Stimulated activated CD4-positive, alpha-beta T cell treated with anti-CD3 and anti-CD28 coated beads, TNF-alpha, amount 100 ng/mL, for 48 hours (primary cell): ENCODE measurements at regions not wholly inside any gene's neighbourhood (a gene's known extent, or its start where the extent isn't known, plus 50 kb on each side); places are given as distances from the start of the nearest gene placed in this dataset.
"Not testable (repeated sequence)": the region's sequence is repeated elsewhere in the genome, so short reads cannot be mapped to it uniquely, and the experiment has no call there.

Source experiments
- DNase-seq, 3 donors: peaks; one replicate each; pipeline ENCODE4 v3.0.0-alpha.2; 2020; ENCODE audit warnings: low read depth in 3 of 3

- DNase-seq: no peak
These were observed 462.3 kb upstream of the POT1 start for GRCh38 chr7:125391921-125392320.

DNA sequence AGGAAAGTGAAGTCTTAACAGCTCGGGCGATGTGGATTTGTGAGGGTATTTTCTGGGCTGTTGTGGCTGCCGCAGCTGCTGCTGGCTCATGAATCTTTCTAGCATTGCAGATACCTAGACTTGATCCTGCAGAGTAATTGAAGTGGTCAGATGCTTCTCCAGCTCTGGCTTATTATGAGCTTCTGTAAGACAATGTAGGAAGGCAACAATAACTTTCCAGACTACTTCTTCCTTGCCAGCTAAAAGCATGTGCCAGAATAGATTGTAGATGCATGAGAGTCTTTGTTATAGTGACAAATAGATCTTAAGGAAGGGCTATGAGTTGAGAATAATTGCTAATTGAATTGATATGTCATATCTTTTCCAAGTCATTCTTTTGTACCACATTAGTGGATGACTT is 461.4 kb upstream of the POT1 start:
- DNase-seq: no peak

- no peak for DNase-seq
These were observed 456.6 kb upstream of the POT1 start for GRCh38 chr7:125386211-125386610.

GRCh38 chr7:125383324-125383723 is 453.7 kb upstream of the POT1 start:
- DNase-seq: no peak

- DNase-seq: no peak
These were observed 452.8 kb upstream of the POT1 start for GRCh38 chr7:125382401-125382800.

DNA sequence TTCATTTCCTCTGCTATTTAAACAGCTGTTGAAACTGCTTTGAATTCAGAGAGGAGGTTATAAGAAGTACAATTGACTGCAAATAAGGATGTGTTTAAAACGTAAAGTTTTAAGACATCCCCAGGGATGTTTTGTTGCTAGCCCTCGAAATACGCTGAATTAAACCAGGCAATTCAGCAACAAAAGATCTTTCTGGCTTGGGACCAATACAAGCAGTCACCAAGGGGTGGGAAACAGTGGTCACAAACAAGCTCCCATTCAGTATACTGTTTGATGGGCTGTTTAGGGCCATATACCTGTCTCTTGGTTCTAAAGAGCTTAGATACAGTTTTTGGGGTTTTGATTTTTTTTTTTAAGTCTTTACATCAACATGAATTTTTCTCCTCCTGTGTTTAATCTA is 446.3 kb upstream of the POT1 start:
- DNase-seq: no peak

DNA sequence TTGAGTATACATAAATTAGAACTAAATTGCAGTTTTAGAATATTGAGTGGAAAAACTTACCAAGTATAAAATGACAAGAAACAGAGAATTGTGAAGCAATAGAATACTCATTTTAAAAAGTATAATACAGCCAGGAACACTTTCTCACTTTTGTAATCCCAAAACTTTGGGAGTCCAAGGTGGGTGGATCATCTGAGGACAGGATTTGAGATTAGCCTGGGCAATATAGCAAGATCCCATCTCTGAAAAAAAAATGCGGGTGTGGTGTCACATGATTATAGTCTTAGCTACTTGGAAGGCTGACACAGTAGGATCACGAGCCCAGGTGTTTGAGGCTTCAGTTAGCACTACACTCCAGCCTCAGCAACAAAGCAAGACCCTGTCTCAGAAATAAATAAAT is 440.9 kb upstream of the POT1 start:
- no peak for DNase-seq

DNA sequence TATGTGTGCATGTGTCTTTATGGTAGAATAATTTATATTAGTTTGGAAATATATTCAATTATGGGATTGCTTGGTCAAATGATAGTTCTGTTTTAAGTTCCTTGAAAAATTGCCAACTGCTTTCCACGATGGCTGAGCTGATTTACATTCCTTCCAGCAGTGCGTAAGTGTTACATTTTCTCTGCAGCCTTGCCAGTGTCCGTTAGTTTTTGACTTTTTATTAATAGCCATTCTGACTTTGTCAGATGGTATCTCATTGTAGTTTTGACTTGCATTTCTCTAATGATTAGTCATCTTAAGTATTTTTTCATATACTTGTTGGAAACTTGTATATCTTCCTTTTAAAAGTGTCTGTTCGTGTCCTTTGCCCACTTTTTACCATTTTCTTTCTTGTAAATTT is 434.2 kb upstream of the POT1 start:
- DNase-seq: no peak

GRCh38 chr7:125358551-125359167 is 429.0 kb upstream of the POT1 start:
- no peak for DNase-seq

GRCh38 chr7:125357676-125358455 is 428.2 kb upstream of the POT1 start:
- DNase-seq: no peak

- no peak for DNase-seq
These were observed 426.3 kb upstream of the POT1 start for GRCh38 chr7:125355899-125356298.

DNA sequence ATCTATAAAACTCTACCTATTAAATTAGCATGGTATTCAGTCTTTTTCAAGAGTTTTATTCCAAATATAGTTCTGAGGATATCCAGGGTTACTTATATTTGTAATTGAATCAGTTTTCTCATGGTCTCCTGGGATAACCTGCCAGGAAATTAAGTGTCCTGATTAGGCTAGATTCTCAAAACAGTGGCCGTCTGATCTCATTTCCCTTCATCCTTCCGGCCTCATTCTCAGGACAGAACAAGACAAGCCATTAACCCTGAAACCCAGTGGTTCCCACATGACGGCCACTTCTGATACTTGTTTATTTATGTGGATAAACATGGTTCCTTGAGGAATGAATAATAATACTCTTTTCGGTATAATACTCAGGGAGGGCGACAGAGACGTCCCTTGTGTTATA is 417.6 kb upstream of the POT1 start:
- no peak for DNase-seq

GRCh38 chr7:125338110-125338509 is 408.5 kb upstream of the POT1 start:
- DNase-seq: no peak

- DNase-seq: no peak
These were observed 406.7 kb upstream of the POT1 start for GRCh38 chr7:125336326-125336725.

- no peak for DNase-seq
These were observed 397.1 kb upstream of the POT1 start for GRCh38 chr7:125326666-125327255.

- no peak for DNase-seq
These were observed 386.8 kb upstream of the POT1 start for GRCh38 chr7:125316466-125316865.

DNA sequence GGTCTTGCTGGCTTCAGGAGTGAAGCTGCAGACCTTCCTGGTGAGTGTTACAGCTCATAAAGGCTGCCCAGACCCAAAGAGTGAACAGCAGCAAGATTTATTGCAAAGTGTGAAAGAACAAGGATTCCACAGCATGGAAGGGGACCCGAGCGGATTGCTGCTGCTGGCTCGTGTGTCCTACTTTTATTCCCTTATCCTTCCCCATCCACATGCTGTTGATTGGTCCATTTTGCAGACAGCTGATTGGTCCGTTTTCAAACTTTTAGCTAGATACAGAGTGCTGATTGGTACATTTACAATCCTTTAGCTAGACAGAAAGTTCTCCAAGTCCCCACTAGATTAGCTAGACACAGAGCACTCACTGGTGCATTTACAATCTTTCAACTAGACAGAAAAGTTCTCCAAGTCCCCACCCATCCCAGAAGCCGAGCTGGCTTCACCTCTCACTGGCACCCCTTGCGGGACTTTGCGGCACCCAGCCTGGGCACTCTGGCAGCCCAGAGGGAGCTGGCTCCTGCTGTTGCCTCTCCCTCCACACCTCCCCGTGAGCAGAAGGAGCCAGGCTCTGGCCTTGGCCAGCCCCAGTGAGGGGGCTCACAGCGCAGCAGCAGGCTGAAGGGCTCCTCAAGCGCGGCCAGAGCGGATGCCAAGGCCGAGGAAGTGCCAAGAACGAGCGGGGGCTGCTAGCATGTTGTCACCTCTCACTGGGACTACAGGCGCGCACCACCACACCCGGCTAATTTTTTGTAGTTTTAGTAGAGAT is 369.6 kb upstream of the POT1 start:
- no peak for DNase-seq

DNA sequence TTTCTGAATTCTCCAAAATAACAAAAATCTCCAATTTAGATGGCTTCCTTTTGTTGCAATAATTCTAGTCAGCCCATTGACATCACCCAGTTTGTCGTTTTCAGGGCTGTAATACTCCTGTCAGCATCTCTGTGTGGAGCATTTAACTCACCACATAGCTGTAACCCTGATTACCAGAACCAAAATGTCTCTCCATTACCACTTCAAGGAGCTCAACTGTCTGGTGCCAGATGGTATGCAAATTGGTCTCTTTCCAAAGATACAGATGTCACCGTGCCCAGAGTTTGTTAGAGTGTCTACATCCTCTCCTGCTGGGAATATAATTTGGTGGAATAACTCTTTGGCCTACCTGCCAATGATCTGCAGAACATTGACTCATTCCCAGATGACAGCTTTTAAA is 350.3 kb upstream of the POT1 start:
- no peak for DNase-seq

DNA sequence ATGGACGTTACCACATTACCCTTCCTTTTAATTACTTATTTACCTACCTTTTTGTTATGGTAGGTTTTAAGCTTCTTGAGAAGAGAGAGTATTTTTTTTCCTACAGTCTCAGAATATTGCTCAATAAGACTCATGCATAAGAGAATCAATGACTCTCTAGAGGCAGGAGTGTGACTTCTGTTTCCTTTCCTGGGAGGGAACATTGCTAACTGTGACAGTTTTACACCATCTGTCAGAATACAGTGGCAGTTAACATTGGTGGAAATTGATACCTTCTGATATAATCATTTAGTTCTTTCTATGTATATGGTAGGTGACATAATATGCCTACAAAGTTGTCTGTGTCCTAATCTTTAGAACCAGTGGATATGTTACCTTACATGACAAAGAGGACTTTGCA is 348.7 kb upstream of the POT1 start:
- no peak for DNase-seq

- DNase-seq: not testable (repeated sequence)
These were observed 345.1 kb upstream of the POT1 start for GRCh38 chr7:125274742-125275141.

DNA sequence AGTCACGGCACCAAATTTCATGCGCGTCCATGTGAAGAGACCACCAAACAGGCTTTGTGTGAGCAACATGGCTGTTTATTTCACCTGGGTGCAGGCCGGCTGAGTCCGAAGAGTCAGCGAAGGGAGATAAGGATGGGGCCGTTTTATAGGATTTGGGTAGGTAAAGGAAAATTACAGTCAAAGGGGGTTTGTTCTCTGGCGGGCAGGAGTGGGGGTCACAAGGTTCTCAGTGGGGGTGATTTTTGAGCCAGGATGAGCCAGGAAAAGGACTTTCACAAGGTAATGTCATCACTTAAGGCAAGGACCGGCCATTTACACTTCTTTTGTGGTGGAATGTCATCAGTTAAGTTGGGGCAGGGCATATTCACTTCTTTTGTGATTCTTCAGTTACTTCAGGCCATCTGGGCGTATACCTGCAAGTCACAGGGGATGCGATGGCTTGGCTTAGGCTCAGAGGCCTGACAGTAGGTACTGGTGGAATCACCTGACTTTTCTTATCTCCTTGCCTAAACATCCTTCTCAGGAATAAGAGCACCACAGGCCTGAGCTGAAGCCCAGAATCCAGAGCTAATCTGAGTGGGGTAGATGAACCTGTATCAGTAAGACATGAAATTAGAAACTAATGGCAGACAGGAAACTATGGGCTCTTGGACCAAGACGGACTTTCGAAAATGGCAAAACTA is 334.7 kb upstream of the POT1 start:
- not testable (repeated sequence) for DNase-seq

GRCh38 chr7:125258876-125259417 is 329.3 kb upstream of the POT1 start:
- not testable (repeated sequence) for DNase-seq
